ENCODE measurements at regions not wholly inside any gene's neighbourhood (a gene's known extent, or its start where the extent isn't known, plus 50 kb on each side); places are given as distances from the start of the nearest gene placed in this dataset.
A peak's percentile ranks its signal among the peaks of the same experiment; 100 is the strongest.

DNA sequence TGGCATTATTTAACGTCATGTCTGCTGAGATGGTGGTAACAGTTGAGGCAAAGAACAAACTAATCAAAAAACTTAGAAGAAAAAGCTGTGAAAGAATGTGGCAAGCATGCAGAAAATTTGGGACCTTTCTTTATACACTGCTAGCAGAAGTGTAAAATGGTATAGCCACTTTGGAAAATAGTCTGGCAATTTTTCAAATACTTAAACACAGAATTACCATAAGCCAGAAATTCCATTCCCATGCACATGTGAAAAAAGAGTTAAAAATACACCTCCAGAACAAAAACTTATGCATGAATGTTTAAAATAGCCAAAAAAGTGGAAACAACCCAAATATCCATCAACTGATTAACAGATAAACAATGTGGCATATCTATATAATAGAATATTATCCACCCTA is 613.3 kb downstream of the TBL1XR1 start:
- H3F3A ChIP-seq (ENCODE audit: insufficient read depth): peaks cover 39% of the 10 kb centered on the region
- no peaks in the 10 kb centered on the region for H3K9me3 ChIP-seq (ENCODE audit: low read depth)
- DNase-seq: no peak
- 95 to 100% methylated on average over 1 of the region's 1 CpG for WGBS, 2 experiments (ENCODE audit: low coverage in 1 of 2, low lambda C conversion rate in 2 of 2, missing lambda C conversion rate in 2 of 2)
- in situ Hi-C loops (cut with MboI): no loop called here
- H2AFZ ChIP-seq: peak overlapping the region; percentile 36; the same call in 1 of the 2 replicates
- H3K36me3 ChIP-seq (ENCODE audit: low read depth): no peaks in the 10 kb centered on the region
- no peak overlapping the region for H3K9ac ChIP-seq
- no peaks in the 10 kb centered on the region for H3K27me3 ChIP-seq (replicated peaks; ENCODE audit: insufficient read depth)
- H3K27ac ChIP-seq: peak overlapping the region; percentile 71
- H3K4me3 ChIP-seq: no peak overlapping the region
- H3K4me1 ChIP-seq (ENCODE audit: insufficient read depth): peaks cover 38% of the 10 kb centered on the region
- no peaks in the 10 kb centered on the region for H4K20me1 ChIP-seq (ENCODE audit: insufficient read depth)
- H3K9me2 ChIP-seq (ENCODE audit: insufficient read depth): peaks cover 4% of the 10 kb centered on the region; the same call in 1 of the 2 replicates
- no peak for TF ChIP-seq EZH2phosphoT487 (IDR thresholded peaks at IDR 0.05; ENCODE audit: insufficient read depth, low read depth)
- no peaks in the 10 kb centered on the region for H3K79me2 ChIP-seq (ENCODE audit: insufficient read depth)
- H3K4me2 ChIP-seq (ENCODE audit: unreplicated experiment): peak overlapping the region; percentile 25

DNA sequence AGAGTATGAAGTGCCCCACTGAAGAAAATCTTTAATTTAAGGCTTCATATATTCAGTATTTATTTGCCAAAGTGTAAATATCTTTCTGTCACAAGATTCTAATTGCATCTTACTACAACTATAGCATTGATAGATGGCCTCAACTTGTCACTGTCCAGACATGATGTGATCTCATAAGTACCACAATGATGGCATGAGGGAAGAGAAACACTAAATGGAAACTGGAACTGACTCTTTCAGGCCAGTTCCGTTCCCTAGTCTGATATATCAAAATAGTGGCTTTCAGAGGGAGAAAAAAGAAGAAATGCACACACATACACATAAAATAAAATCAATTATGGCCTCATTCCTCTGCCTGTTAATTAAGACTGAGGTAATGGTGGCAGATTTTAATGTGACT is 615.7 kb downstream of the TBL1XR1 start:
- Histone ChIP-seq H3K9ac (no peak overlapping the region), H3F3A (ENCODE audit: insufficient read depth) (peaks cover 40% of the 10 kb centered on the region), H3K4me2 (ENCODE audit: unreplicated experiment) (no peak overlapping the region), H3K9me2 (ENCODE audit: insufficient read depth) (peaks cover 4% of the 10 kb centered on the region; the same call in 1 of the 2 replicates), H3K27ac (no peak overlapping the region), H3K9me3 (ENCODE audit: low read depth) (no peaks in the 10 kb centered on the region), H4K20me1 (ENCODE audit: insufficient read depth) (no peaks in the 10 kb centered on the region), H3K27me3 (replicated peaks; ENCODE audit: insufficient read depth) (no peaks in the 10 kb centered on the region), H3K4me1 (ENCODE audit: insufficient read depth) (peaks cover 38% of the 10 kb centered on the region), H2AFZ (no peak overlapping the region), H3K79me2 (ENCODE audit: insufficient read depth) (no peaks in the 10 kb centered on the region), H3K4me3 (no peak overlapping the region), H3K36me3 (ENCODE audit: low read depth) (no peaks in the 10 kb centered on the region)
- 92 to 94% methylated on average over 1 of the region's 1 CpG for WGBS, 2 experiments (ENCODE audit: low coverage in 1 of 2, low lambda C conversion rate in 2 of 2, missing lambda C conversion rate in 2 of 2)
- TF ChIP-seq EZH2phosphoT487 (IDR thresholded peaks at IDR 0.05; ENCODE audit: insufficient read depth, low read depth): no peak
- DNase-seq: no peak
- in situ Hi-C loops (cut with MboI): no loop called here

DNA sequence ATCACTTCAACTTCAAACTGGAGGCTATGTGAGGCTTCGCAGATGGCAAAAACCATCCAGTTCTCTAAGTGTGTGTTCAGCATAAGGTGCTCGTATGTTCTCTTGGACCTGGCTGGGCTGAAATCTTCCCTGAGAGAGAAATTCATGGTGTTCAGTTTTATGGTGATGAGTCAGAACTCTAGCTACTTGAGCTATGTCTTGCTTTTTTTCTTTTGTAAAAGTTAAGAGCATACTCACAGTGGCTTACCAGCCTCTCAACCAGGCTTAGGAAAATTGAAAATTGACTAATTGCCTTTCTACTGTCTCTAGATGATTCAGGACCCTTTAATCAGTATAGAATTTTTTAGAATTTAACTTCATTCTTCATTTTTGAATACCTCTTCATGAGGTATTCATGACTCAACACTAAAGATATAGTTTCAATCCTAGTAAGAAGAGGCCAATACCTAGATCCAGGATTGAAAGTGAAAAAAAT is 617.5 kb downstream of the TBL1XR1 start:
- no peak overlapping the region for H3K4me3 ChIP-seq
- H3K27me3 ChIP-seq (replicated peaks; ENCODE audit: insufficient read depth): no peaks in the 10 kb centered on the region
- no peak for TF ChIP-seq EZH2phosphoT487 (IDR thresholded peaks at IDR 0.05; ENCODE audit: insufficient read depth, low read depth)
- TF ChIP-seq EZH2 (IDR thresholded peaks at IDR 0.05; ENCODE audit: insufficient read depth, poor library complexity, severe bottlenecking): no peak
- WGBS, 2 experiments (ENCODE audit: low coverage in 1 of 2, low lambda C conversion rate in 2 of 2, missing lambda C conversion rate in 2 of 2): 32 to 35% methylated on average over 2 of the region's 2 CpGs
- H4K20me1 ChIP-seq (ENCODE audit: insufficient read depth): no peaks in the 10 kb centered on the region
- H3F3A ChIP-seq (ENCODE audit: insufficient read depth): peaks cover 33% of the 10 kb centered on the region
- H3K9me2 ChIP-seq (ENCODE audit: insufficient read depth): no peaks in the 10 kb centered on the region
- in situ Hi-C loops (cut with MboI): no loop called here
- H3K9ac ChIP-seq: no peak overlapping the region
- no peak overlapping the region for H3K27ac ChIP-seq
- no peaks in the 10 kb centered on the region for H3K9me3 ChIP-seq (ENCODE audit: low read depth)
- H3K79me2 ChIP-seq (ENCODE audit: insufficient read depth): no peaks in the 10 kb centered on the region
- H3K4me1 ChIP-seq (ENCODE audit: insufficient read depth): peaks cover 32% of the 10 kb centered on the region
- H3K36me3 ChIP-seq (ENCODE audit: low read depth): no peaks in the 10 kb centered on the region
- DNase-seq: peak; percentile 70
- peak overlapping the region; percentile 21 for H3K4me2 ChIP-seq (ENCODE audit: unreplicated experiment)
- 0 out of 2 replicates have a peak overlapping the region, but pooled peaks have one; percentile 34 for H2AFZ ChIP-seq

DNA sequence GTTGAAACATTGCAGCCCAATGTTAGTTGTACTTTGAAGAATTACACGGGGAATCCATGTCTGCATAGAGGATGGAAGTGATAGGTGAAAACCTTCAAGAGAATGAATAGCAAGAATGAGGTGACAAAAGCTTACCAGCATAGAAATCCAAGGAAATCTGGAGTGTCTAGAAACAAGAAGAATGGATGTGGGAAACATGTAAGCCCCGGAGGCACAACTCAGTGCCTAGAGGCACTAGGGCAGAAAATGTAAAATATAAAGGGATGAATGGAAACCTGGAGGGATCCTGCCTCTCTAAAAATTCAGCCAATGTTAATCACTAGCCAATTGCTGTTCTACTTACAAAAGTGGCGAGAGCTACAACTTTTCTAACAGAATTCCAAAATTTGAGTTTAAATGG is 619.0 kb downstream of the TBL1XR1 start:
- Histone ChIP-seq H3F3A (ENCODE audit: insufficient read depth) (peaks cover 19% of the 10 kb centered on the region), H3K79me2 (ENCODE audit: insufficient read depth) (no peaks in the 10 kb centered on the region), H3K4me3 (no peak overlapping the region), H3K9me2 (ENCODE audit: insufficient read depth) (no peaks in the 10 kb centered on the region; the same call in 1 of the 2 replicates), H3K27ac (no peak overlapping the region), H2AFZ (no peak overlapping the region), H4K20me1 (ENCODE audit: insufficient read depth) (no peaks in the 10 kb centered on the region), H3K27me3 (replicated peaks; ENCODE audit: insufficient read depth) (no peaks in the 10 kb centered on the region), H3K9me3 (ENCODE audit: low read depth) (no peaks in the 10 kb centered on the region), H3K4me2 (ENCODE audit: unreplicated experiment) (no peak overlapping the region), H3K36me3 (ENCODE audit: low read depth) (no peaks in the 10 kb centered on the region), H3K9ac (no peak overlapping the region), H3K4me1 (ENCODE audit: insufficient read depth) (peaks cover 24% of the 10 kb centered on the region)
- in situ Hi-C loops (cut with MboI): no loop called here
- WGBS, 2 experiments (ENCODE audit: low coverage in 1 of 2, low lambda C conversion rate in 2 of 2, missing lambda C conversion rate in 2 of 2): 95 to 97% methylated on average over 3 of the region's 3 CpGs
- no peak for TF ChIP-seq EZH2 (IDR thresholded peaks at IDR 0.05; ENCODE audit: insufficient read depth, poor library complexity, severe bottlenecking)
- no peak for TF ChIP-seq EZH2phosphoT487 (IDR thresholded peaks at IDR 0.05; ENCODE audit: insufficient read depth, low read depth)
- no peak for DNase-seq

DNA sequence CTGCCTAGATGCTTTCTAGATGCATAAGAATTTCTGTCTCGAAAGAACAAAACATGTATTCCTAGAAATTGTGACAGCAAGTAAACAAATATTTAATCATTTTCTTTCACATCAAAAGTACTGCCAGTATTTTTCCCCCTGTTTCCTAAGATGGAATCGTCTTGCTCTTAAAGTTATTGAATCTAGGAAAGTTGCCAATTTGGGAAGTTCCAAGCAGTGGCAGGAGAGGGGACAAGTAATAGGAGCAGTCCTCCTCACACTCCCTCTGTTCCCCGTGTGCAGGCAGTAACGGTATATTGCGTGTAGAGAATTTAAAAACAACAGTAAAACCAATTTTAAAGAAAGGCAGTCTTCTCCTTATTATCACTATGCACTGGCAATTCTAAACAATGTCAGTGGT is 619.8 kb downstream of the TBL1XR1 start:
- 63 to 66% methylated on average over 5 of the region's 5 CpGs for WGBS, 2 experiments (ENCODE audit: low coverage in 1 of 2, low lambda C conversion rate in 2 of 2, missing lambda C conversion rate in 2 of 2)
- no peak overlapping the region for H2AFZ ChIP-seq
- TF ChIP-seq EZH2phosphoT487 (IDR thresholded peaks at IDR 0.05; ENCODE audit: insufficient read depth, low read depth) (no peak), EZH2 (IDR thresholded peaks at IDR 0.05; ENCODE audit: insufficient read depth, poor library complexity, severe bottlenecking) (no peak)
- H3K4me3 ChIP-seq: no peak overlapping the region
- no peak overlapping the region for H3K9ac ChIP-seq
- no peak overlapping the region for H3K27ac ChIP-seq
- no peaks in the 10 kb centered on the region; the same call in 1 of the 2 replicates for H3K9me2 ChIP-seq (ENCODE audit: insufficient read depth)
- H4K20me1 ChIP-seq (ENCODE audit: insufficient read depth): no peaks in the 10 kb centered on the region
- no peaks in the 10 kb centered on the region for H3K79me2 ChIP-seq (ENCODE audit: insufficient read depth)
- no peak overlapping the region for H3K4me2 ChIP-seq (ENCODE audit: unreplicated experiment)
- DNase-seq: no peak
- no peaks in the 10 kb centered on the region for H3K36me3 ChIP-seq (ENCODE audit: low read depth)
- H3K27me3 ChIP-seq (replicated peaks; ENCODE audit: insufficient read depth): no peaks in the 10 kb centered on the region
- H3F3A ChIP-seq (ENCODE audit: insufficient read depth): peaks cover 18% of the 10 kb centered on the region
- in situ Hi-C loops (cut with MboI): no loop called here
- H3K9me3 ChIP-seq (ENCODE audit: low read depth): no peaks in the 10 kb centered on the region
- H3K4me1 ChIP-seq (ENCODE audit: insufficient read depth): peaks cover 20% of the 10 kb centered on the region
